Skin epidermis (tissue), 12 donors: ENCODE measurements at regions not wholly inside any gene's neighbourhood (a gene's known extent, or its start where the extent isn't known, plus 50 kb on each side); places are given as distances from the start of the nearest gene placed in this dataset.

Experiments used
- H3K27ac ChIP-seq, 21 experiments: fragments of 200-600 bp; sonication (generic) in 11 of 21; one replicate each; pipeline ENCODE4 v1.5.0; 2020; ENCODE audit warnings: mild to moderate bottlenecking in 3 of 21, inconsistent platforms in 2 of 21, moderate library complexity in 2 of 21
- H3K4me3 ChIP-seq, 7 experiments: fragments of 200-600 bp; sonication (generic) in 2 of 7; one replicate each; pipeline ENCODE4 v1.5.0; 2020; ENCODE audit warnings: inconsistent platforms in 2 of 7, mild to moderate bottlenecking in 2 of 7, moderate library complexity in 1 of 7

GRCh38 chr4:96483308-96484030, 643.6 kb downstream of the PDHA2 start:
- H3K4me3 ChIP-seq: no peak overlapping the region
- H3K27ac ChIP-seq: no peak overlapping the region

- Histone ChIP-seq H3K27ac (no peak overlapping the region), H3K4me3 (no peak overlapping the region)
These were observed 646.7 kb downstream of the PDHA2 start for GRCh38 chr4:96486563-96486962.

GRCh38 chr4:96497621-96498020, 657.7 kb downstream of the PDHA2 start:
- no peak overlapping the region for H3K4me3 ChIP-seq

GRCh38 chr4:96504386-96504785, 664.5 kb downstream of the PDHA2 start:
- Histone ChIP-seq H3K4me3 (no peak overlapping the region), H3K27ac (no peak overlapping the region)

More at GRCh38 chr4:96497621-96498020, 657.7 kb downstream of the PDHA2 start:
- no peak overlapping the region for H3K27ac ChIP-seq

GRCh38 chr4:96509039-96509741, 669.3 kb downstream of the PDHA2 start:
- Histone ChIP-seq H3K4me3 (no peak overlapping the region), H3K27ac (no peak overlapping the region)

GRCh38 chr4:96519291-96519690, 679.4 kb downstream of the PDHA2 start:
- Histone ChIP-seq H3K4me3 (no peak overlapping the region), H3K27ac (no peak overlapping the region)

GRCh38 chr4:96521046-96521536, 681.2 kb downstream of the PDHA2 start:
- Histone ChIP-seq H3K27ac (no peak overlapping the region), H3K4me3 (no peak overlapping the region)

- no peak overlapping the region for H3K4me3 ChIP-seq
- no peak overlapping the region for H3K27ac ChIP-seq
These were observed 683.7 kb downstream of the PDHA2 start for GRCh38 chr4:96523611-96524010.

- H3K4me3 ChIP-seq: no peak overlapping the region
These were observed 684.5 kb downstream of the PDHA2 start for GRCh38 chr4:96524311-96524875.

GRCh38 chr4:96525898-96526297, 686.0 kb downstream of the PDHA2 start:
- no peak overlapping the region for H3K27ac ChIP-seq
- H3K4me3 ChIP-seq: no peak overlapping the region

More at GRCh38 chr4:96524311-96524875, 684.5 kb downstream of the PDHA2 start:
- no peak overlapping the region for H3K27ac ChIP-seq

GRCh38 chr4:96526625-96527024, 686.7 kb downstream of the PDHA2 start:
- H3K27ac ChIP-seq: no peak overlapping the region
- H3K4me3 ChIP-seq: no peak overlapping the region

GRCh38 chr4:96531836-96532235, 691.9 kb downstream of the PDHA2 start:
- Histone ChIP-seq H3K27ac (no peak overlapping the region), H3K4me3 (no peak overlapping the region)

- no peak overlapping the region for H3K27ac ChIP-seq
- no peak overlapping the region for H3K4me3 ChIP-seq
These were observed 703.5 kb downstream of the PDHA2 start for GRCh38 chr4:96543346-96543745.

- Histone ChIP-seq H3K4me3 (no peak overlapping the region), H3K27ac (no peak overlapping the region)
These were observed 718.6 kb downstream of the PDHA2 start for GRCh38 chr4:96558466-96558865.

GRCh38 chr4:96566755-96567154, 726.9 kb downstream of the PDHA2 start:
- no peak overlapping the region for H3K4me3 ChIP-seq

GRCh38 chr4:96585304-96585703, 745.4 kb downstream of the PDHA2 start:
- Histone ChIP-seq H3K27ac (no peak overlapping the region), H3K4me3 (no peak overlapping the region)

More at GRCh38 chr4:96566755-96567154, 726.9 kb downstream of the PDHA2 start:
- H3K27ac ChIP-seq: no peak overlapping the region

GRCh38 chr4:96593422-96593821, 753.5 kb downstream of the PDHA2 start:
- Histone ChIP-seq H3K27ac (no peak overlapping the region), H3K4me3 (no peak overlapping the region)

- Histone ChIP-seq H3K27ac (no peak overlapping the region), H3K4me3 (no peak overlapping the region)
These were observed 758.6 kb downstream of the PDHA2 start for GRCh38 chr4:96598465-96598864.

GRCh38 chr4:96599752-96600151, 759.9 kb downstream of the PDHA2 start:
- Histone ChIP-seq H3K4me3 (no peak overlapping the region), H3K27ac (no peak overlapping the region)

GRCh38 chr4:96602661-96603060, 762.8 kb downstream of the PDHA2 start:
- H3K4me3 ChIP-seq: no peak overlapping the region
- no peak overlapping the region for H3K27ac ChIP-seq

- Histone ChIP-seq H3K4me3 (no peak overlapping the region), H3K27ac (no peak overlapping the region)
These were observed 763.7 kb downstream of the PDHA2 start for GRCh38 chr4:96603641-96604040.
